ENCODE measurements at regions not wholly inside any gene's neighbourhood (a gene's known extent, or its start where the extent isn't known, plus 50 kb on each side); places are given as distances from the start of the nearest gene placed in this dataset.

- TF ChIP-seq REST (IDR thresholded peaks at IDR 0.05; ENCODE audit: low read depth) (no peak), MAX (IDR thresholded peaks at IDR 0.05) (no peak)
Measured at GRCh38 chr20:11792568-11792953, 125.1 kb upstream of the BTBD3 start (continued).

- ChIA-PET POLR2A (no interaction called here), RAD21 (ENCODE audit: low non-redundant PET in 1 of 2, low total read pairs in 2 of 2, uncharacterized antibody in 2 of 2, unreplicated experiment in 2 of 2) (no interaction called here), CTCF (no interaction called here)
- DNase-seq (ENCODE audit: low read depth, low spot score) (no peak), ATAC-seq (no peak)
- no peaks in the 10 kb centered on the region for H3K36me3 ChIP-seq (ENCODE audit: control insufficient read depth in 1 of 2, insufficient read depth in 2 of 2, low read length in 2 of 2)
- H2AFZ ChIP-seq (ENCODE audit: low read depth, low read length, poor library complexity, severe bottlenecking): no peak overlapping the region
- no peaks in the 10 kb centered on the region for H3K4me1 ChIP-seq (ENCODE audit: control insufficient read depth in 1 of 2, insufficient read depth in 2 of 2, low read length in 2 of 2)
- H3K4me2 ChIP-seq (ENCODE audit: low read length): no peak overlapping the region
- H3K27me3 ChIP-seq (ENCODE audit: insufficient read depth, low read length): no peaks in the 10 kb centered on the region
- no peak overlapping the region for H3K27ac ChIP-seq (ENCODE audit: low read depth, low read length)
- no peaks in the 10 kb centered on the region for H3K9me2 ChIP-seq (ENCODE audit: insufficient read depth)
- no peak overlapping the region for H3K9ac ChIP-seq (ENCODE audit: low read length)
- no peaks in the 10 kb centered on the region for H4K20me1 ChIP-seq (ENCODE audit: insufficient read depth)
- intact Hi-C loops (cut with micrococcal nuclease): no loop called here
- no peak overlapping the region for H3K4me3 ChIP-seq (replicated peaks in 1 of 2; ENCODE audit: low read depth in 1 of 2, low read length in 2 of 2)
- H3K79me2 ChIP-seq (ENCODE audit: insufficient read depth, low read length): no peaks in the 10 kb centered on the region
- no peaks in the 10 kb centered on the region for H3K9me3 ChIP-seq (ENCODE audit: control insufficient read depth in 1 of 2, insufficient read depth in 1 of 2, low read depth in 1 of 2, low read length in 2 of 2)
- no peak for TF ChIP-seq JUND (IDR thresholded peaks at IDR 0.05)
- no peak for TF ChIP-seq ATF3 (IDR thresholded peaks at IDR 0.05)
- no peak for TF ChIP-seq CBX3 (IDR thresholded peaks at IDR 0.05; ENCODE audit: low read depth)
- TF ChIP-seq ZBTB33 (IDR thresholded peaks at IDR 0.05; ENCODE audit: extremely low read depth, insufficient replicate concordance, low read length): no peak
- BruUV-seq (replicated peaks): no TSS peak
Measured at GRCh38 chr20:11794525-11794924, 123.2 kb upstream of the BTBD3 start.
